ENCODE measurements at regions not wholly inside any gene's neighbourhood (a gene's known extent, or its start where the extent isn't known, plus 50 kb on each side); places are given as distances from the start of the nearest gene placed in this dataset.

DNA sequence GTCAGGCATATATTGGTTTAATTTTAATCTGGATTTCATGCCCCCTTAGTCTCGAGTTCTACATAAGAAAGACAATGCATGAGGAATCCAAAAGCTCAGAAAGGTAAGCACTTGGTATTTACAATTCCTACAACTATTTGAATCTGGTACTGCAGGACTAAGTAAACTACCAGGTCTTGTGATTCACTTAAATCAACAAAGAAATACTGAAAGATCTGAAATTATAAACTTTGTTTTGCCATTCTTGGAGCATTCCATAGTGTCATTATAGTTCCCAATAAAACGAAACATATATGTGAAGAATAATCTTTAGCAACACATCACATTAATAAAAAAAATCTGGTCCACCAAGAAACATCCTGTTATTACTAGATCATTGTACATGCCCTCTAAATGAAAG is 482.3 kb downstream of the ANKRD50 start:
- Histone ChIP-seq H3K27me3 (ENCODE audit: insufficient read depth, low read length, poor library complexity, severe bottlenecking) (no peaks in the 10 kb centered on the region), H3K4me1 (ENCODE audit: insufficient read depth, low read length) (no peaks in the 10 kb centered on the region), H3K4me3 (ENCODE audit: low read length) (no peak overlapping the region), H3K9me3 (ENCODE audit: low read length) (no peaks in the 10 kb centered on the region), H3K36me3 (ENCODE audit: insufficient read depth, low read length) (no peaks in the 10 kb centered on the region), H3K27ac (ENCODE audit: low read depth, low read length) (no peak overlapping the region)
- DNase-seq, result no peak
- Mint-ChIP-seq H3K4me3 (no peak overlapping the region), H3K9me3 (peaks cover 0 to 17% (median 2%) of the 10 kb centered on the region in 5 donors), H3K36me3 (no peaks in the 10 kb centered on the region), H3K4me1 (no peaks in the 10 kb centered on the region), H3K27ac (no peak overlapping the region), H3K27me3 (no peaks in the 10 kb centered on the region)
- ChIA-PET POLR2A (no interaction called here), CTCF (no interaction called here)

- Histone ChIP-seq H3K27me3 (ENCODE audit: insufficient read depth, low read length, poor library complexity, severe bottlenecking) (no peaks in the 10 kb centered on the region), H3K9me3 (ENCODE audit: low read length) (no peaks in the 10 kb centered on the region), H3K4me1 (ENCODE audit: insufficient read depth, low read length) (no peaks in the 10 kb centered on the region), H3K27ac (ENCODE audit: low read depth, low read length) (no peak overlapping the region), H3K4me3 (ENCODE audit: low read length) (no peak overlapping the region), H3K36me3 (ENCODE audit: insufficient read depth, low read length) (no peaks in the 10 kb centered on the region)
- Mint-ChIP-seq H3K9me3 (peaks cover 0 to 7% (median under 1%) of the 10 kb centered on the region in 5 donors), H3K27me3 (no peaks in the 10 kb centered on the region), H3K36me3 (no peaks in the 10 kb centered on the region), H3K4me1 (no peaks in the 10 kb centered on the region), H3K27ac (no peak overlapping the region), H3K4me3 (no peak overlapping the region)
- POLR2A ChIA-PET, result no interaction called here
- CTCF ChIA-PET, result no interaction called here
- DNase-seq, result no peak
These were observed 477.8 kb downstream of the ANKRD50 start for GRCh38 chr4:124234771-124235170.

GRCh38 chr4:124243671-124244366 is 468.7 kb downstream of the ANKRD50 start:
- Histone ChIP-seq H3K4me1 (ENCODE audit: insufficient read depth, low read length) (no peaks in the 10 kb centered on the region), H3K4me3 (ENCODE audit: low read length) (no peak overlapping the region), H3K27me3 (ENCODE audit: insufficient read depth, low read length, poor library complexity, severe bottlenecking) (no peaks in the 10 kb centered on the region), H3K9me3 (ENCODE audit: low read length) (no peaks in the 10 kb centered on the region), H3K27ac (ENCODE audit: low read depth, low read length) (no peak overlapping the region), H3K36me3 (ENCODE audit: insufficient read depth, low read length) (no peaks in the 10 kb centered on the region)
- ChIA-PET POLR2A (no interaction called here), CTCF (no interaction called here)
- no peak for DNase-seq
- Mint-ChIP-seq H3K36me3 (no peaks in the 10 kb centered on the region), H3K9me3 (peaks cover 0 to 5% (median 4%) of the 10 kb centered on the region in 5 donors), H3K4me3 (no peak overlapping the region), H3K27ac (no peak overlapping the region), H3K27me3 (no peaks in the 10 kb centered on the region), H3K4me1 (no peaks in the 10 kb centered on the region)

DNA sequence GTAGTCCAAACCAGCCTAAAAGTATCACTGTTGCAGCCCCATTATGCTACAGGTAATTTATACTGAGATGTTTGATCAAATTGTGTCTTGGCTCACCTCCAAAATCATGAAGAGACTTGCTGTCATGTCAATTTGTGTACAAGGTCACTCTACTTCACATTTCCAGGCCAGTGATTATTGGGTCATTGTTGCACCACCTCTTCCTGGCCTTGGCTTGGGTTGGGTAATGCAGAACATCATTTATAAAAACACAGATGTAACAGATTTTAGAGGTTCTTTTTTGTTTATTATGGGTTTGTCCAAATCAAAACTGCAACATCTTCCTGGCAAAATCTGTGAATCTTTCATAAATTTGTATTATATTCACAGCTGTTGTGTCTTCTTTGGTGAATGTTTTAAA is 459.5 kb downstream of the ANKRD50 start:
- Histone ChIP-seq H3K9me3 (ENCODE audit: low read length) (no peaks in the 10 kb centered on the region), H3K36me3 (ENCODE audit: insufficient read depth, low read length) (no peaks in the 10 kb centered on the region), H3K4me3 (ENCODE audit: low read length) (no peak overlapping the region), H3K27me3 (ENCODE audit: insufficient read depth, low read length, poor library complexity, severe bottlenecking) (no peaks in the 10 kb centered on the region), H3K27ac (ENCODE audit: low read depth, low read length) (no peak overlapping the region), H3K4me1 (ENCODE audit: insufficient read depth, low read length) (no peaks in the 10 kb centered on the region)
- POLR2A ChIA-PET, result no interaction called here
- no peak for DNase-seq
- Mint-ChIP-seq H3K27ac (no peak overlapping the region), H3K27me3 (peaks cover 2 to 3% of the 10 kb centered on the region in 2 donors), H3K36me3 (no peaks in the 10 kb centered on the region), H3K9me3 (no peaks in the 10 kb centered on the region), H3K4me1 (no peaks in the 10 kb centered on the region), H3K4me3 (no peak overlapping the region)
- CTCF ChIA-PET, result no interaction called here

DNA sequence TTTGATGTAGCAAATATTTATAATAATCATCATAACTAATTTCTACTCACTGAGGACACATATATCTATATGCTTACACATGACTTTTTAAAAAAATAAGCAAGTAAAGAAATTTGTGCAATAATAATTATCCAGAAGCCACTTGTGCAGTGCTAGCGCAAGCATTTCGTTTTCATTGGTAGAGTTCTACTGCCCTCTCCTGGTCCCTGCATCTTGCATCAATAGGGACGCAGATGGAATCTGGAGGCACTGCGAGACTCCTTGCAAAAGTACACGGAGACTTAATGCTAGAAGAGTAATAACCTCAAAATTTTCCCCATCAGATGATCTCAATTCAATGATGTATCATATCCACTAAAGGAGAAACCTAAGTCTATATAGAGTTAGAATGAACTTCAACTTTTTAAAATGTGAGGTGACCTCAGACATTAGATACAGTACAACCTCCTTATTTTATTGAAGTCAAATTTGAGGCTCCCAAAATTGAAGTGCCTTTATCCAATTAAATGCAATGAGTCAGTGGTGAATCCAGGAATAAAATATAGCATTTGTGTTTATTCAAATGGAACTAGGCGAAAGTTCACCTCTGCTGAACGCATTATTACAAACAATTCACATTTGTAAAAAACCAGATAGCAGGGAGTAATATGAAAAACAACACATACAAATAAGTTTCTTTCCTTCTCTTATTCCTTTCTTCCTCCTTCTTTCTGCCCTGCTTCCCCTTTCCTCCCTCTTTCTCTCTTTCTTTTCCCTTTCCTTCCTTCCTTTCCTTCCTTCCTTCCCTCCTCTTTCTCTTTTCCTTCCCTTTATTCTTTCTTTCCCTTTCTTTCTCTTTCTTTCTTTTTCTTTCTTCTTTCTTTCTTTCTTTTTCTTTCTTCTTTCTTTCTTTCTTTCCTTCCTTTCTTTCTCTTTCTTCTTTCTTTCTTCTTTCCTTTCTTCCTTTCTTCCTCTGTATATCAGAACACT is 450.0 kb downstream of the ANKRD50 start:
- peak overlapping the region in 1 of 8 donors; percentile 43 for H3K27ac Mint-ChIP-seq
- no peaks in the 10 kb centered on the region for H3K4me1 Mint-ChIP-seq
- no peaks in the 10 kb centered on the region for H3K27me3 Mint-ChIP-seq
- H3K4me1 ChIP-seq (ENCODE audit: insufficient read depth, low read length), result no peaks in the 10 kb centered on the region
- no peaks in the 10 kb centered on the region for H3K9me3 ChIP-seq (ENCODE audit: low read length)
- H3K9me3 Mint-ChIP-seq, result no peaks in the 10 kb centered on the region
- H3K27ac ChIP-seq (ENCODE audit: low read depth, low read length), result no peak overlapping the region
- peak in 3 of 5 donors; percentile 2 to 46 (median 11) for DNase-seq
- ChIA-PET POLR2A (no interaction called here), CTCF (interaction anchor here (1.3 kb wide), 1 partner anchor 20 kb away, joined by 3 read pairs; no protein-coding TSS in a partner anchor)
- no peaks in the 10 kb centered on the region for H3K36me3 Mint-ChIP-seq
- no peak overlapping the region for H3K4me3 Mint-ChIP-seq
- no peaks in the 10 kb centered on the region for H3K27me3 ChIP-seq (ENCODE audit: insufficient read depth, low read length, poor library complexity, severe bottlenecking)
- no peak overlapping the region for H3K4me3 ChIP-seq (ENCODE audit: low read length)
- H3K36me3 ChIP-seq (ENCODE audit: insufficient read depth, low read length), result no peaks in the 10 kb centered on the region

GRCh38 chr4:124265701-124266100 is 446.8 kb downstream of the ANKRD50 start:
- Mint-ChIP-seq H3K27ac (no peak overlapping the region), H3K9me3 (peaks cover 0 to 5% (median 0%) of the 10 kb centered on the region in 5 donors), H3K36me3 (no peaks in the 10 kb centered on the region), H3K27me3 (no peaks in the 10 kb centered on the region), H3K4me3 (no peak overlapping the region), H3K4me1 (no peaks in the 10 kb centered on the region)
- Histone ChIP-seq H3K36me3 (ENCODE audit: insufficient read depth, low read length) (no peaks in the 10 kb centered on the region), H3K9me3 (ENCODE audit: low read length) (no peaks in the 10 kb centered on the region), H3K4me3 (ENCODE audit: low read length) (no peak overlapping the region), H3K27me3 (ENCODE audit: insufficient read depth, low read length, poor library complexity, severe bottlenecking) (no peaks in the 10 kb centered on the region), H3K27ac (ENCODE audit: low read depth, low read length) (no peak overlapping the region), H3K4me1 (ENCODE audit: insufficient read depth, low read length) (no peaks in the 10 kb centered on the region)
- ChIA-PET CTCF (no interaction called here), POLR2A (no interaction called here)
- DNase-seq, result no peak

GRCh38 chr4:124266721-124267120 is 445.8 kb downstream of the ANKRD50 start:
- DNase-seq, result no peak
- POLR2A ChIA-PET, result no interaction called here
- H3K9me3 ChIP-seq (ENCODE audit: low read length), result no peaks in the 10 kb centered on the region
- H3K4me1 ChIP-seq (ENCODE audit: insufficient read depth, low read length), result no peaks in the 10 kb centered on the region
- H3K27ac ChIP-seq (ENCODE audit: low read depth, low read length), result no peak overlapping the region
- H3K27me3 Mint-ChIP-seq, result no peaks in the 10 kb centered on the region
- no peaks in the 10 kb centered on the region for H3K36me3 ChIP-seq (ENCODE audit: insufficient read depth, low read length)
- no peaks in the 10 kb centered on the region for H3K27me3 ChIP-seq (ENCODE audit: insufficient read depth, low read length, poor library complexity, severe bottlenecking)
- CTCF ChIA-PET, result no interaction called here
- no peaks in the 10 kb centered on the region for H3K4me1 Mint-ChIP-seq
- no peak overlapping the region for H3K27ac Mint-ChIP-seq
- H3K9me3 Mint-ChIP-seq, result peaks cover 0 to 5% (median 3%) of the 10 kb centered on the region in 5 donors
- H3K4me3 Mint-ChIP-seq, result no peak overlapping the region
- no peaks in the 10 kb centered on the region for H3K36me3 Mint-ChIP-seq
- no peak overlapping the region for H3K4me3 ChIP-seq (ENCODE audit: low read length)

DNA sequence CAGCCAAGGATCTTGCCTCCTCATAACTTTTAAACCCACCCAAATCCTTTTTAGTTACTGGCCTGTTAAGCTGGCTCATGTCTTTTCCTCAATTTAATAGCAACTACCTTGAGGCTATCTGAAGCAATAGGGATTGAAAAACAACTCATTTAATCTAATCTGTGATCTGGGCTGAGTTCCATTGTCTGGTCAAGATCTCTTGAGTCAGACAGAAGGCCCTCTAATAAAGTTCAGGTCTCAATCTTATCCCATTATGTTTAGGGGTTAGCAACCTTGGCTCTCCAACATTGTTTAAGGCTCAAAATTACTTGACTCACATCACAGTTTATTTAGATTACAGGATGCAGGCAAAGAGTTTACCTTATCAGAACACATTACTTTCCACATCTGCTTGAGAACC is 436.1 kb downstream of the ANKRD50 start:
- ChIA-PET POLR2A (no interaction called here), CTCF (no interaction called here)
- no peaks in the 10 kb centered on the region for H3K27me3 ChIP-seq (ENCODE audit: insufficient read depth, low read length, poor library complexity, severe bottlenecking)
- H3K4me3 ChIP-seq (ENCODE audit: low read length), result no peak overlapping the region
- no peak overlapping the region for H3K27ac ChIP-seq (ENCODE audit: low read depth, low read length)
- H3K4me1 Mint-ChIP-seq, result no peaks in the 10 kb centered on the region
- H3K36me3 ChIP-seq (ENCODE audit: insufficient read depth, low read length), result no peaks in the 10 kb centered on the region
- no peaks in the 10 kb centered on the region for H3K4me1 ChIP-seq (ENCODE audit: insufficient read depth, low read length)
- no peaks in the 10 kb centered on the region for H3K36me3 Mint-ChIP-seq
- H3K9me3 Mint-ChIP-seq, result peaks cover 0 to 4% (median 1%) of the 10 kb centered on the region in 5 donors
- H3K9me3 ChIP-seq (ENCODE audit: low read length), result no peaks in the 10 kb centered on the region
- H3K4me3 Mint-ChIP-seq, result no peak overlapping the region
- no peak overlapping the region for H3K27ac Mint-ChIP-seq
- peaks cover 0 to 2% of the 10 kb centered on the region in 2 donors for H3K27me3 Mint-ChIP-seq
- DNase-seq, result no peak
